ENCODE measurements at regions not wholly inside any gene's neighbourhood (a gene's known extent, or its start where the extent isn't known, plus 50 kb on each side); places are given as distances from the start of the nearest gene placed in this dataset.

DNA sequence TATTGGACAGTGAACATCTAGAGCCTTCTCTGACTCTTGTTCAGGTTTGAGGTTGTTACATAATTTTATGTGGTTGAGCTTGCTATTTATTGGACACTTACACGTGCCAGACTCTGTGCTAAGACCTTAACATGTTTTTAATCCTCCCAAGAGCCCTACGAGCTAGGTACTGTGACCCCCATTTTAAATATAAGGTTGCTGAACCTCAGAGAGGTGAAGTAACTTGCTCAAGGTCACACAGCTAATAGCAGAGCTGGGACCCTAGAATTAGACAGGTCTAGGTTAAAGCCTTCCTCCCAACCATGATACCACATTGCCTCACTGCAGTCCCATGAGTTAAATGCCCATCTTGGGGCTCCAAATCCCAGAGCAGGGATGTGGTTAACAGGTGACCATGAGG, 135.7 kb upstream of the PITX1 start:
- TF ChIP-seq, protein P1, sequence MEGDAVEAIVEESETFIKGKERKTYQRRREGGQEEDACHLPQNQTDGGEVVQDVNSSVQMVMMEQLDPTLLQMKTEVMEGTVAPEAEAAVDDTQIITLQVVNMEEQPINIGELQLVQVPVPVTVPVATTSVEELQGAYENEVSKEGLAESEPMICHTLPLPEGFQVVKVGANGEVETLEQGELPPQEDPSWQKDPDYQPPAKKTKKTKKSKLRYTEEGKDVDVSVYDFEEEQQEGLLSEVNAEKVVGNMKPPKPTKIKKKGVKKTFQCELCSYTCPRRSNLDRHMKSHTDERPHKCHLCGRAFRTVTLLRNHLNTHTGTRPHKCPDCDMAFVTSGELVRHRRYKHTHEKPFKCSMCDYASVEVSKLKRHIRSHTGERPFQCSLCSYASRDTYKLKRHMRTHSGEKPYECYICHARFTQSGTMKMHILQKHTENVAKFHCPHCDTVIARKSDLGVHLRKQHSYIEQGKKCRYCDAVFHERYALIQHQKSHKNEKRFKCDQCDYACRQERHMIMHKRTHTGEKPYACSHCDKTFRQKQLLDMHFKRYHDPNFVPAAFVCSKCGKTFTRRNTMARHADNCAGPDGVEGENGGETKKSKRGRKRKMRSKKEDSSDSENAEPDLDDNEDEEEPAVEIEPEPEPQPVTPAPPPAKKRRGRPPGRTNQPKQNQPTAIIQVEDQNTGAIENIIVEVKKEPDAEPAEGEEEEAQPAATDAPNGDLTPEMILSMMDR (IDR thresholded peaks at IDR 0.05), result no peak
- no peak for TF ChIP-seq POLR2A (IDR thresholded peaks at IDR 0.05)
- TF ChIP-seq EP300 (IDR thresholded peaks at IDR 0.05), result no peak
- no peak for TF ChIP-seq POLR2AphosphoS5 (IDR thresholded peaks at IDR 0.05)

Measured in gastroesophageal sphincter (tissue), 3 donors.